ENCODE measurements at regions not wholly inside any gene's neighbourhood (a gene's known extent, or its start where the extent isn't known, plus 50 kb on each side); places are given as distances from the start of the nearest gene placed in this dataset.
A peak's percentile ranks its signal among the peaks of the same experiment; 100 is the strongest.

GRCh38 chr14:71240866-71241520 lies 333.7 kb downstream of the PCNX1 start:
- Histone ChIP-seq H3K27me3 (no peaks in the 10 kb centered on the region), H3K4me1 (peaks cover 0 to 39% (median 27%) of the 10 kb centered on the region in 4 donors), H3K27ac (peak overlapping the region in 1 of 2 donors; percentile 58), H3K36me3 (no peaks in the 10 kb centered on the region), H3K4me3 (no peak overlapping the region), H3K9me3 (no peaks in the 10 kb centered on the region)
- intact Hi-C loops (cut with DNase I; ENCODE audit: low total_unique reads), result no loop called here
- TF ChIP-seq, protein P1, sequence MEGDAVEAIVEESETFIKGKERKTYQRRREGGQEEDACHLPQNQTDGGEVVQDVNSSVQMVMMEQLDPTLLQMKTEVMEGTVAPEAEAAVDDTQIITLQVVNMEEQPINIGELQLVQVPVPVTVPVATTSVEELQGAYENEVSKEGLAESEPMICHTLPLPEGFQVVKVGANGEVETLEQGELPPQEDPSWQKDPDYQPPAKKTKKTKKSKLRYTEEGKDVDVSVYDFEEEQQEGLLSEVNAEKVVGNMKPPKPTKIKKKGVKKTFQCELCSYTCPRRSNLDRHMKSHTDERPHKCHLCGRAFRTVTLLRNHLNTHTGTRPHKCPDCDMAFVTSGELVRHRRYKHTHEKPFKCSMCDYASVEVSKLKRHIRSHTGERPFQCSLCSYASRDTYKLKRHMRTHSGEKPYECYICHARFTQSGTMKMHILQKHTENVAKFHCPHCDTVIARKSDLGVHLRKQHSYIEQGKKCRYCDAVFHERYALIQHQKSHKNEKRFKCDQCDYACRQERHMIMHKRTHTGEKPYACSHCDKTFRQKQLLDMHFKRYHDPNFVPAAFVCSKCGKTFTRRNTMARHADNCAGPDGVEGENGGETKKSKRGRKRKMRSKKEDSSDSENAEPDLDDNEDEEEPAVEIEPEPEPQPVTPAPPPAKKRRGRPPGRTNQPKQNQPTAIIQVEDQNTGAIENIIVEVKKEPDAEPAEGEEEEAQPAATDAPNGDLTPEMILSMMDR (IDR thresholded peaks at IDR 0.05), result no peak
- DNase-seq, result no peak

- H3K4me1 ChIP-seq, result peaks cover 0 to 35% (median 23%) of the 10 kb centered on the region in 4 donors
- peak overlapping the region; percentile 39 to 58 for H3K27ac ChIP-seq
- DNase-seq, result peak in 1 of 2 donors; percentile 30
- H3K9me3 ChIP-seq, result no peaks in the 10 kb centered on the region
- H3K4me3 ChIP-seq, result no peak overlapping the region
- TF ChIP-seq, protein P1 (IDR thresholded peaks at IDR 0.05), result no peak
- intact Hi-C loops (cut with DNase I; ENCODE audit: low total_unique reads), result no loop called here
- no peaks in the 10 kb centered on the region for H3K27me3 ChIP-seq
- no peaks in the 10 kb centered on the region for H3K36me3 ChIP-seq
Measured at GRCh38 chr14:71242237-71242748, 335.0 kb downstream of the PCNX1 start.

DNA sequence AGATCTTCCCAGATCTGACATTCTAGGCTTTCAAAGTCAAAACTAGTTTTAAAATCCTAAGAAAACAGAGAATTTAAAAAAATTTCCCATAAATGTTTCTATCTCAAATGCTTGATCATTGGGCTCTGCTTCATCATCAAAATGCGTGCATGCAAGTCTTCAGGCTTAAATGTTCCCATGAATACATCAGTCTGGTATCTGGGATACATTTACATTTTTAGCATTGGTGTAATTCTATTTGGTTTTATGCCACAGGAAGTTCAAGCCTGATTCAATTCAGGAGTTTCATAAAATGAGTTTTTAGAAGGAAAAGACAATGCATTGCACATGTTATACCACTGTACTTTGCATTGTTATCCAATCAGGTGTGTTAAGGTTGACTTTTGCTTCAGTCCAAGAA lies 336.4 kb downstream of the PCNX1 start:
- intact Hi-C loops (cut with DNase I; ENCODE audit: low total_unique reads), result no loop called here
- DNase-seq, result no peak

GRCh38 chr14:71244341-71244740 lies 337.1 kb downstream of the PCNX1 start:
- Histone ChIP-seq H3K36me3 (no peaks in the 10 kb centered on the region), H3K27me3 (no peaks in the 10 kb centered on the region), H3K27ac (peak overlapping the region in 1 of 2 donors; percentile 8), H3K9me3 (no peaks in the 10 kb centered on the region), H3K4me1 (peaks cover 0 to 35% (median 23%) of the 10 kb centered on the region in 4 donors), H3K4me3 (no peak overlapping the region)
- intact Hi-C loops (cut with DNase I; ENCODE audit: low total_unique reads), result no loop called here
- TF ChIP-seq, protein P1 (IDR thresholded peaks at IDR 0.05), result no peak
- DNase-seq, result no peak

More for the DNA sequence above, 336.4 kb downstream of the PCNX1 start:
- Histone ChIP-seq H3K27me3 (no peaks in the 10 kb centered on the region), H3K27ac (peak overlapping the region in 1 of 2 donors; percentile 34), H3K4me3 (no peak overlapping the region), H3K36me3 (no peaks in the 10 kb centered on the region), H3K4me1 (peaks cover 0 to 35% (median 23%) of the 10 kb centered on the region in 4 donors), H3K9me3 (no peaks in the 10 kb centered on the region)
- TF ChIP-seq, protein P1 (IDR thresholded peaks at IDR 0.05), result no peak

DNA sequence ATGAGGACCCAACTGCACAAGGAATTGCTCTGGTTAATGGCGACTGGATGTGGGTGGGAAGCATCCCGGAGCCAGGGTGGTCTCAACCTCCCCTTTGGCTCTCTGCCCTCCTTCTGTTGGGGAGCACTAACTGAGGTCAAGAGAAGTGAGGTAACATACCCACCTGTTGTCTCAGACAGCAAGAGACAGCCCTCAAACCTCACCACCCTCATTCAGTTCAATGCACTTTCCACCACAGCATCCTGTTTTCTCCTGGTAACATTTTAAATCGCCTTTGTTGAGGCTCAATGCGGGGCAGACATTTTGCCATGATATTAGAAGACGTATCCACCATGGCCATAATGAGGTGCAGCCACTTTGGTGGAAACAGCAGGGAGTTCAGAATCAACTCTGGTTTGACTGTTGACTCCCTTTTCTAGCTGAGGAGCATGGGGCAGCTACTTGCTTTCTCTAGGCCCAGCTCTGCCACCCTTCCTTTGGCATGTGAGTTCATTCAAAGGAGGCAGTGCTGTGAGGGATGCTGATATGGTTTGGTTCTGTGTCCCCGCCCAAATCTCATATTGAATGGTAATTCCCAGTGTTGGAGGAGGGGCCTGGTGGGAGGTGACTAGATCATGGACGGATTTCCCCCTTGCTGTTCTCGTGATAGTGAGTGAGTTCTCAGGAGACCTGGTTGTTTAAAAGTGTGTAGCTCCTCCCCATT lies 338.6 kb downstream of the PCNX1 start:
- no peaks in the 10 kb centered on the region for H3K9me3 ChIP-seq
- H3K4me3 ChIP-seq, result no peak overlapping the region
- H3K36me3 ChIP-seq, result no peaks in the 10 kb centered on the region
- TF ChIP-seq, protein P1 (IDR thresholded peaks at IDR 0.05), result no peak
- intact Hi-C loops (cut with DNase I; ENCODE audit: low total_unique reads), result no loop called here
- H3K4me1 ChIP-seq, result peaks cover 0 to 35% (median 23%) of the 10 kb centered on the region in 4 donors
- H3K27ac ChIP-seq, result no peak overlapping the region
- no peak for DNase-seq
- no peaks in the 10 kb centered on the region for H3K27me3 ChIP-seq

Measured in tibial artery (tissue), 4 donors.